GM12891 (cell line): ENCODE measurements at regions not wholly inside any gene's neighbourhood (a gene's known extent, or its start where the extent isn't known, plus 50 kb on each side); places are given as distances from the start of the nearest gene placed in this dataset.

ENCODE experiments used
- POLR2A ChIP-seq: IDR thresholded peaks from 2 replicates; pipeline ENCODE4 v1.6.1; 2011; ENCODE audit warnings: low read depth, low read length, control low read depth
- POLR2AphosphoS5 ChIP-seq: IDR thresholded peaks from 2 replicates; pipeline ENCODE4 v1.6.1; 2011; ENCODE audit warnings: low read depth, low read length, control low read depth

GRCh38 chr5:13317654-13318053 lies 626.8 kb downstream of the DNAH5 start:
- TF ChIP-seq POLR2AphosphoS5 = no peak
- TF ChIP-seq POLR2A = no peak
